ENCODE measurements at regions not wholly inside any gene's neighbourhood (a gene's known extent, or its start where the extent isn't known, plus 50 kb on each side); places are given as distances from the start of the nearest gene placed in this dataset.
"Not testable (repeated sequence)": the region's sequence is repeated elsewhere in the genome, so short reads cannot be mapped to it uniquely, and the experiment has no call there.

GRCh38 chr4:137735561-137736104, 203.3 kb upstream of the PCDH18 start:
- no peaks in the 10 kb centered on the region for H3K9me3 ChIP-seq
- 88% methylated on average over 4 of the region's 4 CpGs for WGBS
- H3K27me3 ChIP-seq, result no peaks in the 10 kb centered on the region
- H3K4me1 ChIP-seq, result no peaks in the 10 kb centered on the region
- TF ChIP-seq POLR2AphosphoS5 (IDR thresholded peaks at IDR 0.05) (no peak), CTCF (IDR thresholded peaks at IDR 0.05) (no peak), EP300 (IDR thresholded peaks at IDR 0.05) (no peak), POLR2A (IDR thresholded peaks at IDR 0.05) (no peak)
- no peak overlapping the region for H3K4me3 ChIP-seq
- no peak for DNase-seq (ENCODE audit: low spot score in 2 of 2)
- no peaks in the 10 kb centered on the region for H3K36me3 ChIP-seq
- H3K27ac ChIP-seq, result no peak overlapping the region

GRCh38 chr4:137733174-137734141, 201.2 kb upstream of the PCDH18 start:
- not testable (repeated sequence) for H3K9me3 ChIP-seq; H3K27ac ChIP-seq; H3K4me1 ChIP-seq; DNase-seq (ENCODE audit: low spot score in 2 of 2); H3K4me3 ChIP-seq; H3K36me3 ChIP-seq; H3K27me3 ChIP-seq
- WGBS, result 93% methylated on average over 23 of the region's 44 CpGs

- WGBS, result 57% methylated on average over 1 of the region's 1 CpG
- TF ChIP-seq EP300 (IDR thresholded peaks at IDR 0.05) (no peak), CTCF (IDR thresholded peaks at IDR 0.05) (no peak), POLR2A (IDR thresholded peaks at IDR 0.05) (no peak), POLR2AphosphoS5 (IDR thresholded peaks at IDR 0.05) (no peak)
Measured at GRCh38 chr4:137722910-137723309, 190.6 kb upstream of the PCDH18 start.

GRCh38 chr4:137711502-137711901, 179.2 kb upstream of the PCDH18 start:
- Histone ChIP-seq H3K4me1 (no peaks in the 10 kb centered on the region), H3K27ac (no peak overlapping the region), H3K27me3 (no peaks in the 10 kb centered on the region), H3K9me3 (no peaks in the 10 kb centered on the region), H3K36me3 (no peaks in the 10 kb centered on the region), H3K4me3 (no peak overlapping the region)
- 89% methylated on average over 2 of the region's 2 CpGs for WGBS
- no peak for DNase-seq (ENCODE audit: low spot score in 2 of 2)
- no peak for TF ChIP-seq POLR2A (IDR thresholded peaks at IDR 0.05)
- no peak for TF ChIP-seq EP300 (IDR thresholded peaks at IDR 0.05)
- no peak for TF ChIP-seq CTCF (IDR thresholded peaks at IDR 0.05)
- TF ChIP-seq POLR2AphosphoS5 (IDR thresholded peaks at IDR 0.05), result no peak

More at GRCh38 chr4:137722910-137723309, 190.6 kb upstream of the PCDH18 start:
- no peaks in the 10 kb centered on the region for H3K36me3 ChIP-seq
- no peaks in the 10 kb centered on the region for H3K27me3 ChIP-seq
- no peak overlapping the region for H3K4me3 ChIP-seq
- DNase-seq (ENCODE audit: low spot score in 2 of 2), result no peak
- H3K27ac ChIP-seq, result no peak overlapping the region
- H3K4me1 ChIP-seq, result no peaks in the 10 kb centered on the region
- H3K9me3 ChIP-seq, result no peaks in the 10 kb centered on the region

- WGBS, result 78% methylated on average over 2 of the region's 2 CpGs
- Histone ChIP-seq H3K27ac (no peak overlapping the region), H3K4me3 (no peak overlapping the region), H3K9me3 (no peaks in the 10 kb centered on the region), H3K27me3 (no peaks in the 10 kb centered on the region), H3K4me1 (peaks cover 4% of the 10 kb centered on the region), H3K36me3 (no peaks in the 10 kb centered on the region)
- no peak for TF ChIP-seq POLR2A (IDR thresholded peaks at IDR 0.05)
- TF ChIP-seq POLR2AphosphoS5 (IDR thresholded peaks at IDR 0.05), result no peak
- no peak for TF ChIP-seq CTCF (IDR thresholded peaks at IDR 0.05)
- no peak for TF ChIP-seq EP300 (IDR thresholded peaks at IDR 0.05)
- no peak for DNase-seq (ENCODE audit: low spot score in 2 of 2)
Measured at GRCh38 chr4:137707626-137708025, 175.3 kb upstream of the PCDH18 start.

Data from suprapubic skin (tissue), 4 donors.